ENCODE measurements at regions not wholly inside any gene's neighbourhood (a gene's known extent, or its start where the extent isn't known, plus 50 kb on each side); places are given as distances from the start of the nearest gene placed in this dataset.

- Histone ChIP-seq H3K27me3 (replicated peaks in 2 of 5; ENCODE audit: control insufficient read depth in 4 of 5, insufficient read depth in 5 of 5, low read length in 4 of 5) (no peaks in the 10 kb centered on the region), H3K27ac (ENCODE audit: insufficient read depth in 1 of 2, low read depth in 1 of 2, low read length in 2 of 2, poor library complexity in 1 of 2, severe bottlenecking in 2 of 2) (no peak overlapping the region), H3K4me3 (ENCODE audit: control insufficient read depth in 1 of 7, extremely low read depth in 1 of 7, insufficient read depth in 4 of 7, low read depth in 2 of 7, low read length in 6 of 7) (no peak overlapping the region), H3K36me3 (ENCODE audit: control insufficient read depth in 4 of 4, insufficient read depth in 4 of 4, low read length in 3 of 4) (no peaks in the 10 kb centered on the region), H3K4me1 (ENCODE audit: control extremely low read depth in 1 of 4, control insufficient read depth in 4 of 4, insufficient read depth in 4 of 4, low read length in 3 of 4) (no peaks in the 10 kb centered on the region), H3K9me3 (ENCODE audit: control extremely low read depth in 1 of 5, control insufficient read depth in 4 of 5, insufficient read depth in 2 of 5, low read depth in 1 of 5, low read length in 4 of 5) (no peaks in the 10 kb centered on the region)
- no CpG with 5 or more reads among the region's 2 CpGs for WGBS (ENCODE audit: insufficient coverage)
- CTCF ChIA-PET = no interaction called here
- POLR2A ChIA-PET = no interaction called here
- no peak for DNase-seq
Measured at GRCh38 chr16:60302261-60302660, 1568.1 kb upstream of the GOT2 start.

DNA sequence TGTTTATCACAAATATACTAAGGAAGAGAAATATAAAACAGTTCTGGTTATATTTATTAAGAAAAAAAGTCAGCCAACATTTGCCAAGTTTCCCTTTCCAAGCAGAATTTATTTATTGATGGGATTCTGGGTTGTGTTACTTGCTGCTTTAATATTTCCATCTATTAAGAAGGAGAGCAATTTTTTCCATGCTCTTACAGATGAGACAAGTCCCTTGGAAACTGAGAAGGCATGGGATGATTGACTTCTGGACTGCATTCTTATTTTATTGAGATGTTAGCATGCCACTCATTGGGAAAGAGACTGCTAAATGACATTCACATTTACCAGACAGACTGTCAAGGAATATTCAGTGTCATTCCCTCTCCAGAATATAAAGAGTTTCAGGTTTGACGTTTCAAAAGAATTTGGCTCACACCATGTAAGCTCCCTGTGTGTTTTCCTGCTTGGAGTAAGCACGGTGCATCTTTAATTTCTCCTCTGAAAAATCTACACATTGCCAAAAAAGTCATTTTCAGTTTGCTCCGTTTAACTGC, 1565.2 kb upstream of the GOT2 start:
- Histone ChIP-seq H3K27me3 (replicated peaks in 2 of 5; ENCODE audit: control insufficient read depth in 4 of 5, insufficient read depth in 5 of 5, low read length in 4 of 5) (no peaks in the 10 kb centered on the region), H3K4me1 (ENCODE audit: control extremely low read depth in 1 of 4, control insufficient read depth in 4 of 4, insufficient read depth in 4 of 4, low read length in 3 of 4) (no peaks in the 10 kb centered on the region), H3K36me3 (ENCODE audit: control insufficient read depth in 4 of 4, insufficient read depth in 4 of 4, low read length in 3 of 4) (no peaks in the 10 kb centered on the region), H3K4me3 (ENCODE audit: control insufficient read depth in 1 of 7, extremely low read depth in 1 of 7, insufficient read depth in 4 of 7, low read depth in 2 of 7, low read length in 6 of 7) (no peak overlapping the region), H3K9me3 (ENCODE audit: control extremely low read depth in 1 of 5, control insufficient read depth in 4 of 5, insufficient read depth in 2 of 5, low read depth in 1 of 5, low read length in 4 of 5) (no peaks in the 10 kb centered on the region), H3K27ac (ENCODE audit: insufficient read depth in 1 of 2, low read depth in 1 of 2, low read length in 2 of 2, poor library complexity in 1 of 2, severe bottlenecking in 2 of 2) (no peak overlapping the region)
- ChIA-PET CTCF (no interaction called here), POLR2A (no interaction called here)
- 100% methylated on average over 3 of the region's 3 CpGs for WGBS (ENCODE audit: insufficient coverage)
- DNase-seq = no peak

- no peaks in the 10 kb centered on the region for H3K4me1 ChIP-seq (ENCODE audit: control extremely low read depth in 1 of 4, control insufficient read depth in 4 of 4, insufficient read depth in 4 of 4, low read length in 3 of 4)
- POLR2A ChIA-PET = no interaction called here
- H3K27ac ChIP-seq (ENCODE audit: insufficient read depth in 1 of 2, low read depth in 1 of 2, low read length in 2 of 2, poor library complexity in 1 of 2, severe bottlenecking in 2 of 2) = no peak overlapping the region
- no CpG with 5 or more reads among the region's 3 CpGs for WGBS (ENCODE audit: insufficient coverage)
- CTCF ChIA-PET = no interaction called here
- no peaks in the 10 kb centered on the region for H3K9me3 ChIP-seq (ENCODE audit: control extremely low read depth in 1 of 5, control insufficient read depth in 4 of 5, insufficient read depth in 2 of 5, low read depth in 1 of 5, low read length in 4 of 5)
- no peak for DNase-seq
- no peak overlapping the region for H3K4me3 ChIP-seq (ENCODE audit: control insufficient read depth in 1 of 7, extremely low read depth in 1 of 7, insufficient read depth in 4 of 7, low read depth in 2 of 7, low read length in 6 of 7)
- no peaks in the 10 kb centered on the region for H3K27me3 ChIP-seq (replicated peaks in 2 of 5; ENCODE audit: control insufficient read depth in 4 of 5, insufficient read depth in 5 of 5, low read length in 4 of 5)
- no peaks in the 10 kb centered on the region for H3K36me3 ChIP-seq (ENCODE audit: control insufficient read depth in 4 of 4, insufficient read depth in 4 of 4, low read length in 3 of 4)
Measured at GRCh38 chr16:60295451-60295850, 1561.3 kb upstream of the GOT2 start.

GRCh38 chr16:60285794-60286193, 1551.7 kb upstream of the GOT2 start:
- H3K27ac ChIP-seq (ENCODE audit: insufficient read depth in 1 of 2, low read depth in 1 of 2, low read length in 2 of 2, poor library complexity in 1 of 2, severe bottlenecking in 2 of 2) = no peak overlapping the region
- ChIA-PET CTCF (no interaction called here), POLR2A (no interaction called here)
- no CpG with 5 or more reads among the region's 1 CpG for WGBS (ENCODE audit: insufficient coverage)
- H3K36me3 ChIP-seq (ENCODE audit: control insufficient read depth in 4 of 4, insufficient read depth in 4 of 4, low read length in 3 of 4) = no peaks in the 10 kb centered on the region
- H3K4me3 ChIP-seq (ENCODE audit: control insufficient read depth in 1 of 7, extremely low read depth in 1 of 7, insufficient read depth in 4 of 7, low read depth in 2 of 7, low read length in 6 of 7) = no peak overlapping the region
- H3K27me3 ChIP-seq (replicated peaks in 2 of 5; ENCODE audit: control insufficient read depth in 4 of 5, insufficient read depth in 5 of 5, low read length in 4 of 5) = no peaks in the 10 kb centered on the region
- no peaks in the 10 kb centered on the region for H3K4me1 ChIP-seq (ENCODE audit: control extremely low read depth in 1 of 4, control insufficient read depth in 4 of 4, insufficient read depth in 4 of 4, low read length in 3 of 4)
- H3K9me3 ChIP-seq (ENCODE audit: control extremely low read depth in 1 of 5, control insufficient read depth in 4 of 5, insufficient read depth in 2 of 5, low read depth in 1 of 5, low read length in 4 of 5) = no peaks in the 10 kb centered on the region
- DNase-seq = no peak

DNA sequence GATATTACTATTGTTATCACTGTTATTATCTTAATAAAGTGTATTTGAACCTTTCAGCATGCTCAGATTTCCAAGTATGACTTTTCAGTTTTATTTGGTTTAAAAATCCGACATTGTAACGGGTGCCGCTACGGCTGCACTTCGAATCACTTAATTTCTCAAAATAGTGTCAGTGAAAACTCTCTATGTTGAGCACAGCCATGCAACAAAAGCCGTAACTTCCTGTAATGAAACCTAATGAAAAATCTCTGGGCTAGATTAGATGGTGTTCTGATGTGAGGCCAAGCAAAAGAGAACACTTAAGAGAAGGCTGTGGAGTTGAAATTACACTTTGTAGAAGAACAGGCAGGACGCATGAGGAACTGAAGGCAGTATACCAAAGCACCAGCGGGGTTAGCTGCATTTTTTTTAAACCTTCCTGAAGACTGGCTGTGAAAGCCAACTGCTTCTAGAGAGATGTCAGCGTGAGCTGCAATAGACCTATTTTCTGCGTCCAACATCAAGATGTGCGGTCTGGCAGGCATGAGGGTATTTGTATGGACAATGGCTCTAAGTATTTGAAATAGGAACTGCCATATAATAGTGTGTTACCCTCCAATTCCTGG, 1545.0 kb upstream of the GOT2 start:
- 95% methylated on average over 11 of the region's 11 CpGs for WGBS (ENCODE audit: insufficient coverage)
- Histone ChIP-seq H3K36me3 (ENCODE audit: control insufficient read depth in 4 of 4, insufficient read depth in 4 of 4, low read length in 3 of 4) (no peaks in the 10 kb centered on the region), H3K27me3 (replicated peaks in 2 of 5; ENCODE audit: control insufficient read depth in 4 of 5, insufficient read depth in 5 of 5, low read length in 4 of 5) (no peaks in the 10 kb centered on the region), H3K4me1 (ENCODE audit: control extremely low read depth in 1 of 4, control insufficient read depth in 4 of 4, insufficient read depth in 4 of 4, low read length in 3 of 4) (no peaks in the 10 kb centered on the region), H3K9me3 (ENCODE audit: control extremely low read depth in 1 of 5, control insufficient read depth in 4 of 5, insufficient read depth in 2 of 5, low read depth in 1 of 5, low read length in 4 of 5) (no peaks in the 10 kb centered on the region), H3K27ac (ENCODE audit: insufficient read depth in 1 of 2, low read depth in 1 of 2, low read length in 2 of 2, poor library complexity in 1 of 2, severe bottlenecking in 2 of 2) (no peak overlapping the region), H3K4me3 (ENCODE audit: control insufficient read depth in 1 of 7, extremely low read depth in 1 of 7, insufficient read depth in 4 of 7, low read depth in 2 of 7, low read length in 6 of 7) (no peak overlapping the region)
- ChIA-PET POLR2A (no interaction called here), CTCF (no interaction called here)
- DNase-seq = no peak

- DNase-seq = no peak
- WGBS (ENCODE audit: insufficient coverage) = no CpG with 5 or more reads among the region's 2 CpGs
- POLR2A ChIA-PET = no interaction called here
Measured at GRCh38 chr16:60274431-60275019, 1540.4 kb upstream of the GOT2 start.

DNA sequence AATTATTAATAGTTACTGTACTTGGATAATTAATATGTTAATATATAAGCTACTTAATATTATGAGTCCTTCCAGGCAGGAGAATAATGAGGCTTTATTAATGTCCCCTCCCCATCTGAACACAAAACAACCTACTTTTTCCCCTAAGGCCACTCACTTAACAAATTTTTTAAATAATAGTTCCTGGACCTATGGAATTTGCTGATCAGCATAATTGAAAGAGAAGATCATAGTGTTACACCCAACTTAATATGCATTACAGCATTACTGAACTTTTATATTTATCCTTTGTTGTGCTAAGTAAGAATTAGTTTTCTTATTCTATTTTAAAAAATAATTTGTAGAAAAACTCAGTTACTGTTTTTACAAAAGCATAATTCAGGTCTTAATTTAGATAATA, 1537.7 kb upstream of the GOT2 start:
- no peak for DNase-seq
- Histone ChIP-seq H3K4me1 (ENCODE audit: control extremely low read depth in 1 of 4, control insufficient read depth in 4 of 4, insufficient read depth in 4 of 4, low read length in 3 of 4) (no peaks in the 10 kb centered on the region), H3K27me3 (replicated peaks in 2 of 5; ENCODE audit: control insufficient read depth in 4 of 5, insufficient read depth in 5 of 5, low read length in 4 of 5) (no peaks in the 10 kb centered on the region), H3K27ac (ENCODE audit: insufficient read depth in 1 of 2, low read depth in 1 of 2, low read length in 2 of 2, poor library complexity in 1 of 2, severe bottlenecking in 2 of 2) (no peak overlapping the region), H3K36me3 (ENCODE audit: control insufficient read depth in 4 of 4, insufficient read depth in 4 of 4, low read length in 3 of 4) (no peaks in the 10 kb centered on the region), H3K4me3 (ENCODE audit: control insufficient read depth in 1 of 7, extremely low read depth in 1 of 7, insufficient read depth in 4 of 7, low read depth in 2 of 7, low read length in 6 of 7) (no peak overlapping the region), H3K9me3 (ENCODE audit: control extremely low read depth in 1 of 5, control insufficient read depth in 4 of 5, insufficient read depth in 2 of 5, low read depth in 1 of 5, low read length in 4 of 5) (no peaks in the 10 kb centered on the region)
- ChIA-PET CTCF (no interaction called here), POLR2A (no interaction called here)

More at GRCh38 chr16:60274431-60275019, 1540.4 kb upstream of the GOT2 start:
- Histone ChIP-seq H3K27me3 (replicated peaks in 2 of 5; ENCODE audit: control insufficient read depth in 4 of 5, insufficient read depth in 5 of 5, low read length in 4 of 5) (no peaks in the 10 kb centered on the region), H3K9me3 (ENCODE audit: control extremely low read depth in 1 of 5, control insufficient read depth in 4 of 5, insufficient read depth in 2 of 5, low read depth in 1 of 5, low read length in 4 of 5) (no peaks in the 10 kb centered on the region), H3K4me3 (ENCODE audit: control insufficient read depth in 1 of 7, extremely low read depth in 1 of 7, insufficient read depth in 4 of 7, low read depth in 2 of 7, low read length in 6 of 7) (no peak overlapping the region), H3K27ac (ENCODE audit: insufficient read depth in 1 of 2, low read depth in 1 of 2, low read length in 2 of 2, poor library complexity in 1 of 2, severe bottlenecking in 2 of 2) (no peak overlapping the region), H3K4me1 (ENCODE audit: control extremely low read depth in 1 of 4, control insufficient read depth in 4 of 4, insufficient read depth in 4 of 4, low read length in 3 of 4) (no peaks in the 10 kb centered on the region), H3K36me3 (ENCODE audit: control insufficient read depth in 4 of 4, insufficient read depth in 4 of 4, low read length in 3 of 4) (no peaks in the 10 kb centered on the region)
- CTCF ChIA-PET = no interaction called here

All from common myeloid progenitor, CD34-positive (primary cell).